CD4-positive, alpha-beta memory T cell (primary cell): ENCODE measurements at regions not wholly inside any gene's neighbourhood (a gene's known extent, or its start where the extent isn't known, plus 50 kb on each side); places are given as distances from the start of the nearest gene placed in this dataset.
A peak's percentile ranks its signal among the peaks of the same experiment; 100 is the strongest.
"Not testable (repeated sequence)": the region's sequence is repeated elsewhere in the genome, so short reads cannot be mapped to it uniquely, and the experiment has no call there.

Experiments
- CTCF ChIA-PET: fragments of 350-600 bp; sonication (Branson Sonifier 250); formaldehyde crosslinking; loops from one replicate; lab custom pipeline; 2021; ENCODE audit warnings: inconsistent platforms; ENCODE audit not compliant: partially characterized antibody; lab: Charles Lee
- POLR2A ChIA-PET: fragments of 350-600 bp; sonication (Branson Sonifier 250); formaldehyde crosslinking; loops from one replicate; lab custom pipeline; 2021; ENCODE audit not compliant: partially characterized antibody; lab: Charles Lee
- DNase-seq, 5 donors: peaks; one replicate each; pipeline versions ENCODE4 v3.0.0 to v3.0.0-alpha.2; 2020 to 2022; ENCODE audit warnings: mixed read lengths in 1 of 5
- H3K27ac ChIP-seq: one replicate; pipeline ENCODE4 v1.7.0; 2013; ENCODE audit warnings: low read depth, low read length
- H3K27me3 ChIP-seq: 2 replicates; pipeline ENCODE4 v1.7.0; 2013; ENCODE audit warnings: mild to moderate bottlenecking, low read length, moderate library complexity; ENCODE audit not compliant: insufficient read depth
- H3K36me3 ChIP-seq: 2 replicates; pipeline ENCODE4 v1.7.0; 2013; ENCODE audit warnings: mild to moderate bottlenecking, low read length, moderate library complexity; ENCODE audit not compliant: insufficient read depth
- H3K4me1 ChIP-seq: 2 replicates; pipeline ENCODE4 v1.7.0; 2013; ENCODE audit warnings: mild to moderate bottlenecking, low read length, moderate library complexity; ENCODE audit not compliant: insufficient read depth
- H3K4me3 ChIP-seq, 2 donors: one replicate each; pipeline ENCODE4 v1.7.0; 2013; ENCODE audit warnings: low read length in 2 of 2, mild to moderate bottlenecking in 1 of 2
- H3K9me3 ChIP-seq, 2 donors: one replicate each; pipeline ENCODE4 v1.7.0; 2013; ENCODE audit warnings: low read length in 2 of 2, control low read depth in 1 of 2; ENCODE audit not compliant: control insufficient read depth in 1 of 2
- H3K27ac Mint-ChIP-seq, 7 donors: one replicate each; pipeline ENCODE4 v1.8.0; 2020 to 2021; ENCODE audit warnings: mixed read lengths in 7 of 7, mild to moderate bottlenecking in 6 of 7, inconsistent platforms in 3 of 7, moderate library complexity in 3 of 7
- H3K27me3 Mint-ChIP-seq, 2 donors: one replicate each; pipeline ENCODE4 v1.8.0; 2020 to 2021; ENCODE audit warnings: mixed read lengths in 2 of 2
- H3K36me3 Mint-ChIP-seq, 2 donors: one replicate each; pipeline ENCODE4 v1.8.0; 2020 to 2021; ENCODE audit warnings: mixed read lengths in 2 of 2, inconsistent platforms in 1 of 2, mild to moderate bottlenecking in 1 of 2
- H3K4me1 Mint-ChIP-seq, 4 donors: one replicate each; pipeline ENCODE4 v1.8.0; 2020 to 2021; ENCODE audit warnings: mixed read lengths in 4 of 4, mild to moderate bottlenecking in 1 of 4
- H3K4me3 Mint-ChIP-seq, 8 donors: one replicate each; pipeline ENCODE4 v1.8.0; 2020 to 2021; ENCODE audit warnings: mixed read lengths in 8 of 8, mild to moderate bottlenecking in 7 of 8, moderate library complexity in 6 of 8, inconsistent platforms in 3 of 8
- H3K9me3 Mint-ChIP-seq, 8 donors: one replicate each; pipeline ENCODE4 v1.8.0; 2020 to 2021; ENCODE audit warnings: mixed read lengths in 8 of 8, mild to moderate bottlenecking in 5 of 8, inconsistent platforms in 3 of 8, moderate library complexity in 1 of 8
- intact Hi-C: fragments of 100-400 bp; cut with micrococcal nuclease; formaldehyde crosslinking; loops from one replicate; pipeline ENCODE4 v1.15.1; 2023

DNA sequence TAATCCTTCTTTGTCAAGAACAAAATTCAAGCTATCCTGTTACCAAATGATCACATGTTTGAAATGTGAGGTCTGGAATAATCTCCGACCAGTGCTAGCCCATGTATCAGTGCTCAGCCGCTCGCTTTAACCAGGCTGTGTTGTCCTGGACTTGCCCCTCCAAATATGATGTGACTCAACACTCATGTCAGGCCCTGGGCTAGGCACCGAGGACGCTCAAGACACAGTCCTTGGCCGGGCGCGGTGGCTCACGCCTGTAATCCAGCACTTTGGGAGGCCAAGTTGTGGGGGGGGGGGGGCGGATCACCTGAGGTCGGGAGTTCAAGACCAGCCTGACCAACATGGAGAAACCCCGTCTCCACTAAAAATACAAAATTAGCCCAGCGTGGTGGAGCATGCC is 54.1 kb upstream of the WNT7B start:
- Histone ChIP-seq H3K4me3 (no peak overlapping the region), H3K9me3 (no peaks in the 10 kb centered on the region), H3K36me3 (no peaks in the 10 kb centered on the region), H3K4me1 (peaks cover 8% of the 10 kb centered on the region), H3K27ac (no peak overlapping the region), H3K27me3 (peaks cover 15% of the 10 kb centered on the region)
- H3K4me1 Mint-ChIP-seq, result peaks cover 5 to 16% (median 11%) of the 10 kb centered on the region in 4 donors
- intact Hi-C loops, result no loop called here
- H3K36me3 Mint-ChIP-seq, result no peaks in the 10 kb centered on the region
- H3K27me3 Mint-ChIP-seq, result peaks cover 15 to 21% of the 10 kb centered on the region in 2 donors
- no peak for DNase-seq
- no peak overlapping the region for H3K4me3 Mint-ChIP-seq
- CTCF ChIA-PET, result interaction anchor here (1.4 to 1.5 kb wide), 3 partner anchors 10 to 17 kb away, joined by 4 to 5 read pairs (median 5); no protein-coding TSS in a partner anchor
- H3K9me3 Mint-ChIP-seq, result no peaks in the 10 kb centered on the region
- no peak overlapping the region for H3K27ac Mint-ChIP-seq
- POLR2A ChIA-PET, result no interaction called here

- peak overlapping the region in 1 of 7 donors; percentile 51 for H3K27ac Mint-ChIP-seq
- H3K27ac ChIP-seq, result no peak overlapping the region
- peaks cover 10 to 16% of the 10 kb centered on the region in 2 donors for H3K27me3 Mint-ChIP-seq
- H3K9me3 Mint-ChIP-seq, result no peaks in the 10 kb centered on the region
- H3K4me1 Mint-ChIP-seq, result peaks cover 5 to 20% (median 13%) of the 10 kb centered on the region in 4 donors
- H3K9me3 ChIP-seq, result no peaks in the 10 kb centered on the region
- DNase-seq, result no peak
- H3K27me3 ChIP-seq, result peaks cover 10% of the 10 kb centered on the region
- intact Hi-C loops, result no loop called here
- H3K4me3 Mint-ChIP-seq, result no peak overlapping the region
- no peak overlapping the region for H3K4me3 ChIP-seq
- H3K36me3 ChIP-seq, result no peaks in the 10 kb centered on the region
- ChIA-PET CTCF (interaction anchor here (1.4 to 1.5 kb wide), 3 partner anchors 10 to 18 kb away, joined by 4 to 5 read pairs (median 5); no protein-coding TSS in a partner anchor), POLR2A (no interaction called here)
- H3K4me1 ChIP-seq, result peaks cover 11% of the 10 kb centered on the region
- no peaks in the 10 kb centered on the region for H3K36me3 Mint-ChIP-seq
These were observed 54.6 kb upstream of the WNT7B start for GRCh38 chr22:46031557-46031956.

DNA sequence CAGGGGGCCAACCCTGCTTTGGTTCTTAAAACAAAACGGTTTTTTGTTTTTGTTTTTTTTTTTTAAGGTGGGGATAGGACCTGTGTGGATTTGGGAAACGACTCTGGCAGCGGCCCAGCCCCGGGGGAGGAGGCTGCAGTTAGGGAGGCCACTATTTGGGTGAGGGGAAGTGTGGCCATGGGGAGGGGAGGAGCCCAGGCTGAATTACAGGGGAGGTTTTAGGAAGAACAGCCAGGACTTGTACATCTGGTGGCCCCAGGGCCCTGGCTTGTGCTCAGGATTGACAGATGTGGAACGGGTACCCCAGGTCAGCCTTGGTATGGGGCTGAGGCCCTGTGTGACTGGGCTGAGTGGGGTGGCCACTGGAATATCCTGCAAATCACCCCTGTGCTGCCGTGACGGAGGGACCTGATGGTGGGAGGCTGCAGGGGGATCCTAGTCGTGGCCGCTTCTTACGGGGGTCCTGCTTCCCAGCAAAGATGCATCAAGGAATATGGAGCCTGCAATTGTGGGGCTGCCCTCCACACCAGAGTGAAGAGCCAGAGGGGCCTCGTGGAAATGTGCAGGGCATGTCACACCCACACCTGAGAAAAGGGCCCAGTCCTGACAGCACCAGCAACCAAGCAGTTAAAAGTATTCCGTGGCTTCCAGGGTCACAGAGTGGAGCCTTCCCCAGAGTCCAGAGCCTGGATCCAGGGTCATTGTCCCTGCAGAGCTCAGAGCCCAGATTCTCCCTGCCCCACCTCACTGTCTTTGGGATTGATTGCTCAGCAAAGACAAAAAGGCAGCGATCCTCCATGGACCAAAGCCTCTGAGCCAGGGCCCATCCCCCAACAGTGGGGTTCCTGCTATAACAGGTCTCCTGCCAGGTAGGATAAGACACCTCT is 55.2 kb upstream of the WNT7B start:
- no peaks in the 10 kb centered on the region for H3K36me3 ChIP-seq
- peaks cover 5% of the 10 kb centered on the region for H3K27me3 ChIP-seq
- H3K4me1 Mint-ChIP-seq, result peaks cover 8 to 23% (median 15%) of the 10 kb centered on the region in 4 donors
- H3K9me3 Mint-ChIP-seq, result no peaks in the 10 kb centered on the region
- DNase-seq, result no peak
- H3K4me3 ChIP-seq, result no peak overlapping the region
- H3K27me3 Mint-ChIP-seq, result peaks cover 6 to 12% of the 10 kb centered on the region in 2 donors
- no peaks in the 10 kb centered on the region for H3K9me3 ChIP-seq
- H3K27ac Mint-ChIP-seq, result peak overlapping the region in 3 of 7 donors; percentile 10 to 60 (median 41)
- ChIA-PET POLR2A (no interaction called here), CTCF (interaction anchor here (0.8 to 1.4 kb wide), 3 partner anchors 11 to 26 kb away, joined by 3 to 5 read pairs (median 4); no protein-coding TSS in a partner anchor)
- no peaks in the 10 kb centered on the region for H3K36me3 Mint-ChIP-seq
- H3K27ac ChIP-seq, result no peak overlapping the region
- peaks cover 18% of the 10 kb centered on the region for H3K4me1 ChIP-seq
- H3K4me3 Mint-ChIP-seq, result peak overlapping the region in 1 of 8 donors; percentile 29
- intact Hi-C loops, result no loop called here

DNA sequence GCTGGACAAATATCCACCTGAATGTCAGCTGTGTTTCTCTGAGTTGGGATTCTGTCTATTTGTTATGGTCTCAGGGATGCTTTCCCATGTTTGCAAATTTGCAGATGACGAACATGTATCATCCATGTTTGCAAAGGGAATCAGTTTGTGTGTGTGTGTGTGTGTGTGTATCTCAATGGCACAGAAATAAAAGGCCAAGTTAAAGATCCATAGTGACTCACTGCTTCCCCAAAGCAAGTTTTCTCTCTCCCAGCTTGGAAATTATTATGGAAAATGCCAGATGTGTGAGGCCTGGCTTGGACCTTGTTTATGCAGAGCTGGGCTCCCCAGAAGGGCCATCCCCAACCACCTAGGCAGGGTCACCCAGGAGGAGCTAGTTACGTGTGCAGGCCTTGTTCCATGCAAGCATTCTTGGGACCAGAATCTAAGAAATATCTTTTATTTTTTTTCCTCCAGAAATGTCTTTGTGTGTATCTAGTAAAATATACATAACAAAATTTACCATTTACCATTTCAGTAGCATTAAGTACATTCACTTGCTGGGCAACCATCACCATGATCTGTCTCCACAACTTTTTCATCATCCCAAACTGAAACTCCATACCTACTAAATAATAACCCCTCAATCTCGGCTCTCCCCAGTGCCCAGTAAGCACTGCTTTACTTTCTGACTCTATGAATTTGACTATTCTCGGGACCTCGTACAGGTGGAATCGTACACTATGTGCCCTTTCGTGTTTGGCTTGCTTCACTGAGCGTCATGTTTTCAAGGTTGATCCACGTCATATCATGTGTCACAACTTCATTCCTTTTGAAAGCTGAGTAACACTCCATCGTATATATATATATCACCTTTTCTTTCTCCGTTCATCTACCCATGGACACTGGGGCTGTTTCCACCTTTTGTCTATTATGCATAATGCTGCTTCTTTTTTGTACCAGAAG is 56.6 kb upstream of the WNT7B start:
- Mint-ChIP-seq H3K36me3 (no peaks in the 10 kb centered on the region), H3K4me1 (peaks cover 8 to 26% (median 15%) of the 10 kb centered on the region in 4 donors), H3K9me3 (no peaks in the 10 kb centered on the region), H3K27me3 (peaks cover 1 to 4% of the 10 kb centered on the region in 2 donors), H3K27ac (peak overlapping the region in 2 of 7 donors; percentile 24 to 32), H3K4me3 (no peak overlapping the region)
- Histone ChIP-seq H3K36me3 (no peaks in the 10 kb centered on the region), H3K27ac (no peak overlapping the region), H3K4me1 (peaks cover 20% of the 10 kb centered on the region), H3K9me3 (no peaks in the 10 kb centered on the region), H3K27me3 (no peaks in the 10 kb centered on the region), H3K4me3 (no peak overlapping the region)
- DNase-seq, result no peak
- intact Hi-C loops, result no loop called here
- ChIA-PET POLR2A (interaction anchor here (1.0 to 5.7 kb wide), 4 partner anchors 19 to 40 kb away, joined by 4 to 123 read pairs (median 14); no protein-coding TSS in a partner anchor), CTCF (interaction anchor here (0.8 to 6.0 kb wide), 4 partner anchors 20 to 84 kb away, joined by 3 to 68 read pairs (median 4); no protein-coding TSS in a partner anchor)

DNA sequence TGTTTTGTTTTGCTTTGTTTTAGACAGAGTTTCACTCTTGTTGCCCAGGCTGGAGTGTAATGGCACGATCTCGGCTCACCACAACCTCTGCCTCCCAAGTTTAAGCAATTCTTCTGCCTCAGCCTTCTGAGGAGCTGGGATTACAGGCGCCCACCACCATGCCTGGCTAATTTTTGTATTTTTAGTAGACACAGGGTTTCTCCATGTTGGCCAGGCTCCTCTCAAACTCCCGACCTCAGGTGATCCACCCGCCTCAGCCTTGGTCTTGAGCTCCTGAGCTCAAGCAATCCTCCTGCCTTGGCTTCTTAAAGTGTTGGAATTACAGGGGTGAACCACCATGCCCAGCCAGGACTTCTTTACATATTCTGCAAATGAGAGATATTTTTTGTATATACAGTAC is 57.5 kb upstream of the WNT7B start:
- Mint-ChIP-seq H3K27ac (peak overlapping the region in 6 of 7 donors; percentile 24 to 98 (median 93)), H3K4me3 (peak overlapping the region in 2 of 8 donors; percentile 29 to 88), H3K4me1 (peaks cover 8 to 26% (median 15%) of the 10 kb centered on the region in 4 donors)
- H3K4me3 ChIP-seq, H3K9me3 ChIP-seq, intact Hi-C loops, H3K27me3 Mint-ChIP-seq, H3K27me3 ChIP-seq, H3K36me3 ChIP-seq, H3K27ac ChIP-seq, H3K9me3 Mint-ChIP-seq, DNase-seq, H3K36me3 Mint-ChIP-seq: not testable (repeated sequence)
- CTCF ChIA-PET, result interaction anchor here (1.4 to 6.0 kb wide), 3 partner anchors 21 to 83 kb away, joined by 4 to 68 read pairs (median 4); no protein-coding TSS in a partner anchor
- peaks cover 20% of the 10 kb centered on the region for H3K4me1 ChIP-seq
- POLR2A ChIA-PET, result interaction anchor here (1.0 to 5.7 kb wide), 6 partner anchors 11 to 39 kb away, joined by 4 to 123 read pairs (median 20); no protein-coding TSS in a partner anchor

- POLR2A ChIA-PET, result interaction anchor here (0.9 to 5.7 kb wide), 13 partner anchors 10 to 300 kb away, joined by 3 to 123 read pairs (median 18); partner anchors contain the start of genes CDPF1, GTSE1 and TRMU
- intact Hi-C loops, result loop anchor here (5.0 kb wide), 2 partner anchors 112 to 718 kb away; no protein-coding TSS in a partner anchor
These were observed 58.4 kb upstream of the WNT7B start for GRCh38 chr22:46035380-46035741.

More at GRCh38 chr22:46035380-46035741, 58.4 kb upstream of the WNT7B start:
- H3K27ac Mint-ChIP-seq, result peak overlapping the region; percentile 86 to 98 (median 92)
- no peak for DNase-seq
- Histone ChIP-seq H3K9me3 (no peaks in the 10 kb centered on the region), H3K27ac (peak overlapping the region; percentile 59), H3K4me3 (peak overlapping the region; percentile 11 to 47), H3K27me3 (no peaks in the 10 kb centered on the region), H3K36me3 (no peaks in the 10 kb centered on the region), H3K4me1 (peaks cover 20% of the 10 kb centered on the region)
- H3K27me3 Mint-ChIP-seq, result no peaks in the 10 kb centered on the region
- no peaks in the 10 kb centered on the region for H3K36me3 Mint-ChIP-seq
- H3K9me3 Mint-ChIP-seq, result no peaks in the 10 kb centered on the region
- peaks cover 8 to 26% (median 15%) of the 10 kb centered on the region in 4 donors for H3K4me1 Mint-ChIP-seq
- H3K4me3 Mint-ChIP-seq, result peak overlapping the region; percentile 69 to 93 (median 80)
- CTCF ChIA-PET, result interaction anchor here (0.8 to 6.0 kb wide), 6 partner anchors 21 to 723 kb away, joined by 3 to 68 read pairs (median 13); no protein-coding TSS in a partner anchor
